Stimulated activated memory B cell treated with anti-CD40 and anti-IgM and Interleukin-4, amounts not matched to agents 10 μg/mL and 1 μg/mL and 100 μg/mL, for 72 hours (primary cell): ENCODE measurements at regions not wholly inside any gene's neighbourhood (a gene's known extent, or its start where the extent isn't known, plus 50 kb on each side); places are given as distances from the start of the nearest gene placed in this dataset.

ENCODE experiments used
- ATAC-seq: fragments of 150-1000 bp; cut with Tn5 transposase; 2 replicates; pipeline ENCODE4 v1.10.0; 2021
- H3K27ac Mint-ChIP-seq: one replicate; pipeline ENCODE4 v1.8.0; 2022; ENCODE audit warnings: mild to moderate bottlenecking, mixed read lengths
- H3K27me3 Mint-ChIP-seq: one replicate; pipeline ENCODE4 v1.8.0; 2022; ENCODE audit warnings: mixed read lengths
- H3K36me3 Mint-ChIP-seq: one replicate; pipeline ENCODE4 v1.8.0; 2022; ENCODE audit warnings: mixed read lengths
- H3K4me1 Mint-ChIP-seq: one replicate; pipeline ENCODE4 v1.8.0; 2022; ENCODE audit warnings: mixed read lengths
- H3K4me3 Mint-ChIP-seq: one replicate; pipeline ENCODE4 v1.8.0; 2022; ENCODE audit warnings: mild to moderate bottlenecking, moderate library complexity, mixed read lengths
- H3K9me3 Mint-ChIP-seq: one replicate; pipeline ENCODE4 v1.8.0; 2022; ENCODE audit warnings: mixed read lengths

DNA sequence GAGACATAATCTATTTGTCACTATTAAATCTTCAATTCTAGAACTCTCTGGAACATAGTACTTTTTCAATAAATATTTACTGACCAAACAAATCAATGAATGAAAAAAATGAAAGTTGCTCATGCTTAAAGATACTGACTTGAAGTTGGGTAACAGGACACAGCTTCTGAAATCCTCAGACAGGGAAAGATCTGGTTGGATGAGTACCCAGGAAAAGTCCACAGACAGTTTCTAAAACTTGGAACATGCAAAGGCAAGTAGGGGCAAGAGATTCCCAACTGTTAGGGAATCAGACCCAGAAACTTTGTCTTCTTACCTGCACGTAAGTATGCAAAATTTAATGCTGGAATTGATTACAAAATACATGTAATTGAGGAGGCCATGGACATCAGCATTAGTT, 366.2 kb downstream of the ACTL7B start:
- Mint-ChIP-seq H3K4me1 (no peaks in the 10 kb centered on the region), H3K36me3 (no peaks in the 10 kb centered on the region), H3K27ac (no peak overlapping the region), H3K27me3 (no peaks in the 10 kb centered on the region), H3K4me3 (no peak overlapping the region), H3K9me3 (peaks cover 12% of the 10 kb centered on the region)
- ATAC-seq: no peak

DNA sequence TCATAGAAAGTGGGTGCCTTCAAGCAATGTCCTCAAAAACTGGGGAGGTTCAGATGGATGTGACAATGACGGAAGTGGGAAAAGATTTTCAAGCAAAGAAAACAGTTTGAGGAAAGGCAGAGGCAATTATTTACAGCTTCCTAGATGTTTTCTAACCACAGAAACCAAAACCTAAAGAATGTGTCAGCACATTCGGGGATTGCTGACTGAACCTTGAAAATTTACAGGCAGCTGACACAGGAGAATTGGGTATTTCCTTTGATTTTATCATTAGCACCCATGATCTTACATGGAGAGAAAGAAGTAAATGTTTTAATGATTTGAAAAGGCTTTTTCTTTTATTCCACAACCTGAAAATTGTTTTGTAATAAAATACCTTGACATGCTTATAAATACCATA, 369.0 kb downstream of the ACTL7B start:
- no peaks in the 10 kb centered on the region for H3K4me1 Mint-ChIP-seq
- H3K9me3 Mint-ChIP-seq: peaks cover 12% of the 10 kb centered on the region
- H3K27ac Mint-ChIP-seq: no peak overlapping the region
- peaks cover 15% of the 10 kb centered on the region for H3K27me3 Mint-ChIP-seq
- no peak for ATAC-seq
- H3K36me3 Mint-ChIP-seq: no peaks in the 10 kb centered on the region
- no peak overlapping the region for H3K4me3 Mint-ChIP-seq

DNA sequence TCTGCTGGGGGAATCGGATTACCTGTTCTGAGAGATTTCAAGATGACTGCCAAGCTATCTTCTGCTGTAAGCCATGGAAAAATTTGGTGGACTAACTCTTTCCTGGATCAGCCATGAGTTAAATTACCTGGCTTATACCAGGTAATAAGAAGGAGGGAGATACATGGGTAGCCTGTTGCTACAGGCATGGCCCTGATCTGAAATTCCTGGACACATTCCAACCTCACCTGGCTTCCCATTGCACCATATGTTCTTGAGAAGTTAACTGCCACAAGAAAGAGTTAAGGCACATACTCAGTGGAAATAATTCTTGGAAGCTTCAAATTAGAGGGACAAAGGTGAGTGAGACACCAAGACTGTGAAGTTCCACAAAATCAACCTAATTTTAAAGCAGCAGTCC, 371.3 kb downstream of the ACTL7B start:
- Mint-ChIP-seq H3K4me3 (no peak overlapping the region), H3K36me3 (no peaks in the 10 kb centered on the region), H3K4me1 (no peaks in the 10 kb centered on the region), H3K27ac (no peak overlapping the region), H3K27me3 (peaks cover 15% of the 10 kb centered on the region), H3K9me3 (peaks cover 8% of the 10 kb centered on the region)
- ATAC-seq: no peak

DNA sequence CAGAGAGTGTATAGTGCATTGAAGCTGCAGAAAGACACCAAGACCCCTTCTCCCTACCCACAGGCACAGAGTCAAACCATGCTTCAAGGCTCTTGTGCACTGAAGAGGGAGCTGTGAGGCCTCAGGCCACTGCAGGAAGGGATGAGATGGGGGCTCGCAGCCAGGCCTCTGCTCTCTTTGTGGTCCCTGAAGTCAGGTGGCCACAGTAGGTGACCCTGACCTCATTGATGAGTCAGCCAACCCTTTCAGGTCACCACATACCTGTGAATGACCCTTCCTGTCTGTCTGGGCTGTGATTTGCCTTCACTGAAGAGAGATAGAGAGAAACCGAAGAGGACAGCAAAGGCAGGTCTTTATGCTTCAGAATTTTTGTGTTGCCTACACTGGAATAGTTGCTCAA, 372.1 kb downstream of the ACTL7B start:
- H3K27ac Mint-ChIP-seq: no peak overlapping the region
- H3K9me3 Mint-ChIP-seq: peaks cover 6% of the 10 kb centered on the region
- H3K4me3 Mint-ChIP-seq: no peak overlapping the region
- no peak for ATAC-seq
- H3K4me1 Mint-ChIP-seq: no peaks in the 10 kb centered on the region
- peaks cover 15% of the 10 kb centered on the region for H3K27me3 Mint-ChIP-seq
- no peaks in the 10 kb centered on the region for H3K36me3 Mint-ChIP-seq

DNA sequence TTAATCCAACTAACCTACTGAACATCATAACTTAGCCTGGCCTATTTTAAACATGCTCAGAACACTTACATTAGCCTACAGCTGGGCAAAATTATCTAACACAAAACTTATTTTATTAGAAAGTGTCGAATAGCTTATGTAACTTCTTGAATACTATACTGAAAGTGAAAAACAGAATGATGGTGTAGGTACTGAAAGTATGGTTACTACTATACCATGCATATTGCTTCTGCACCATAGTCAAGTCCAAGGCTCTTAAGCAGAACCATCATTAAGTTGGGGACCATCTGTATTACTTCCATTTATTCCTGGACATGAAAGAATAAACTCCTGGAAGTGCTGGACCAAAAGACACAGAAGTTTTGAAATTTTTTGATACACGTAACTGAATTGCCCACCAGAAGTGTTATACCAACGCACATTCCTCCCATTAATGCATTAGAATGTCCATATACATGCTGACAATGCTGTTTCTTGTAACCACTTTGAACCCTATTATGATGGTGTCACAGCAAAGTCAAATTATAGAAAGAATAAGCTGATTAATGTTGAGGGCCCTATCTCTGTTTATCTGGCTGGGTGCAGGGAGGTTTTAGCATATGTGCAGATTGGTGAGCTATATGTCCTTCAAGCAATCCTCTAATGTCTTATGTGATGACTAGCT, 375.7 kb downstream of the ACTL7B start:
- Mint-ChIP-seq H3K36me3 (no peaks in the 10 kb centered on the region), H3K4me3 (no peak overlapping the region)

DNA sequence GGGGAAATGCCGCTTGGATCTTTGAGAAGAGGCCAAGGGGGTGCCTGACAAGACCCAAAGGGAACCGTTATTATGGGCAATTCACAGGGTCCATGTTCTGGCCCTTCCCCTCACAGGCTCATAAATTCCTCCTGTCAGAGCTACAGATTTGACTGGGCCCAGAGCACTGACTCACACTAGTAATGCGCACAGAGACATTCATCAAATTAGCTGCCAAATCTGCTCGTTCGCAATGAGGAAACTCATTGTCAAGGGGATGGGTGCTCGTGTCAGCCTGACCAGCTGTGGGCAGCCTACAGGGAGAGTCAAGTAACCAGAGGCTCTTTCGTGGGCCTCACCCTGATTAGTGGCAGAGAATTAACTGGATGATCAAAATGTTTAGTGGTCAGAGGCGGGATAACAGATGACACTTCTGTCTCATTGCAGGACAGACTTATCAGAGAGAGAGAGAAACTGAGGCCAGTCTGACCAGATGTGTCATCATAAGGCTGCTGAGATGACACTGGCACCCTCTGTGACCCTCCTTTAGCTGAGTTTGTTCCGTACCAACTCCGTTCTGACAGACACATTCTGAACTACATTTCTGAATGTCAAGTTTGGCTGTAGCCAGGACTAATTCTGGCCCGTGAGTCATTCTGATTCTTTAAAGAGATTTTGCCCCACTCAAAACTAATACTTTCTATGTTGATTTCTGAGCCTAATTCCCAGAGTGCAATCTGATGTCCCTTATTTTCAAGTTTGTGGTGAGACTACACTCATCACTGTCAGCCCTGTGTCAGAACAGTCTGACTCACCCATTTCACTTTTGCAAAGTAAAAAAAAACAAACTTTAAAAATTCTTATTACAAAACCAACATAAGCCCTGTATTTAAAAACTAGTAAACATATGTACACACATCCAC, 377.1 kb downstream of the ACTL7B start:
- no peaks in the 10 kb centered on the region for H3K9me3 Mint-ChIP-seq
- peaks cover 14% of the 10 kb centered on the region for H3K27me3 Mint-ChIP-seq
- H3K4me1 Mint-ChIP-seq: no peaks in the 10 kb centered on the region
- no peaks in the 10 kb centered on the region for H3K36me3 Mint-ChIP-seq
- ATAC-seq: peak; percentile 71
- peak overlapping the region; percentile 66 for H3K27ac Mint-ChIP-seq
- no peak overlapping the region for H3K4me3 Mint-ChIP-seq

More for the DNA sequence above, 375.7 kb downstream of the ACTL7B start:
- peaks cover 15% of the 10 kb centered on the region for H3K27me3 Mint-ChIP-seq
- H3K9me3 Mint-ChIP-seq: no peaks in the 10 kb centered on the region
- ATAC-seq: no peak
- no peaks in the 10 kb centered on the region for H3K4me1 Mint-ChIP-seq
- H3K27ac Mint-ChIP-seq: no peak overlapping the region

DNA sequence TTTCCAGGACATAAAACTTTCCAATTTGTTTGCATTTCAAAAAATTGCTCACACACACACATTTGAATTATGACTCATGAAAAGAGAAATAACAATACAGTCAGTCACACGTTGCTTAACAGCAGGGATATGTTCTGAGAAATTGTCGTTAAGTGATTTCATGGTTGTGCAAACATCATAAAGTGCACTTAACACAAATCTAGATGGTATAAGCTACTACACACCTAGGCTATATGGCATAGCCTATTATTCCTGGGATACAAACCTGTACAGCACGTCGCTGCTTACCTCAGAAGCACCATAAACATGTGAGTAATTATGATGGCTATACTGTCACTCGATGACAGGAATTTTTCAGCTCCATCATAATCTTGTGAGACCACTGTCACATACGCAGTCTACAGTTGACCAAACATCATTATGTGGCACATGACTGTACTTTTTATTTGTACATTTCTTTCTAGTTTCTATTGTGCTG, 378.2 kb downstream of the ACTL7B start:
- Mint-ChIP-seq H3K27ac (no peak overlapping the region), H3K36me3 (no peaks in the 10 kb centered on the region), H3K27me3 (peaks cover 3% of the 10 kb centered on the region), H3K9me3 (no peaks in the 10 kb centered on the region), H3K4me3 (no peak overlapping the region), H3K4me1 (no peaks in the 10 kb centered on the region)
- ATAC-seq: no peak

DNA sequence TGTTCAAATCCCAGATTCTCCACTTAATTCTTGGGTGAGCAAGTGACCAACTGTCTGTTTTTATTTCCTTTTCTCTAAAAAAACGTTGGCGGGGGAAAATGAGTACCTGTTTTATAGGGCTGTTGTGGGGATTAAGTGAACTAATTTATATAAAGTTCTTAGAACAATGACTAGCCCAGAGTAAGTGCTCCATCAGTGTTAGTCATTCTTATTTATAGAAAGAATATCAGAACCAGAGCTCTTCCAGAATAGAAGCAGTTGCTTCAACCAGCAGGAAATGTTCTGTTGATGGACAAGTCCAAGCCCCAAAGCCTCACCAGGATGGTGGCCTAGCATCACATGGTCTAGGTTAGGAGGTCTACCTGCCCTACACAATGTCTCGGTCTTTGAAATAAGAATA, 379.2 kb downstream of the ACTL7B start:
- Mint-ChIP-seq H3K27ac (no peak overlapping the region), H3K36me3 (no peaks in the 10 kb centered on the region), H3K27me3 (no peaks in the 10 kb centered on the region), H3K4me1 (no peaks in the 10 kb centered on the region), H3K4me3 (no peak overlapping the region), H3K9me3 (no peaks in the 10 kb centered on the region)
- ATAC-seq: no peak

DNA sequence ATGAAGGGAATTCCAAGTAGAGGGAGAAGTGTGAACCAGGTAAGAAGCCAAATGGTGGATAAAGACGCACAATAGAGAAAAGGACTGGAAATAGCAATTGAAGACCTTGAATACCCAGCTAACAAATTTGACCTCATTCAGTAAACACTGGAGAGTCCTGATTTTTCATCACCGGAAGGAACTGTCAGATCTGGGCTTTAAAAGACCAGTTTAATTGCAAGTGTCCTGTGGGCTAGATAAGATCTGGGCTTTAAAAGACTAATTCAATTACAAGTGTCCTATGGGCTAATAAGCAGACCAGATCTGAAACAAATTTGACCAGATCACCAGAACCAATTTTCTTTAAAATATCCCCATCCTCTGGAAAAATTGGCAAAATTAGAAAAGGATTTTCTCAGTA, 380.0 kb downstream of the ACTL7B start:
- Mint-ChIP-seq H3K27me3 (no peaks in the 10 kb centered on the region), H3K27ac (no peak overlapping the region)

DNA sequence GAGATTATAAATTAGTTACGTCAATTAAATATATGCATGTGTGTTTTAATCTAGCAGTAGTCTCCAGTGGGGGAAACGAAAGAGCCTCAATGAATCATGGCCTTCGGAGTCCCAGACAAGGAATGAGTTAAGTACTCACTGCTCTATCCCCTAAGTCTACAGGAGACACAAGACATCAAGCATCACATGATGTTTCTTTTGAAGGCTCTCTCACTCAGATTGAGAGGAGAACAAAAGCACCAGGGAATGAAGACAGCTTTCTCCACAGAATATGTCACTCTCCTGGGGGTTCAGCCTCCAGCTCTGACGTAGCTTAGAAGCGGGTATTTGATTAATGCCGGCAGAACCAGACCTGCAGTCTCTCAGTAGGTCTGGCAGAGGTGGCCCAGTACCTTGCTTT, 381.4 kb downstream of the ACTL7B start:
- H3K36me3 Mint-ChIP-seq: no peaks in the 10 kb centered on the region
- H3K4me1 Mint-ChIP-seq: no peaks in the 10 kb centered on the region
- no peaks in the 10 kb centered on the region for H3K27me3 Mint-ChIP-seq
- ATAC-seq: no peak
- no peak overlapping the region for H3K4me3 Mint-ChIP-seq
- H3K9me3 Mint-ChIP-seq: no peaks in the 10 kb centered on the region
- no peak overlapping the region for H3K27ac Mint-ChIP-seq

More for the DNA sequence above, 380.0 kb downstream of the ACTL7B start:
- ATAC-seq: no peak
- Mint-ChIP-seq H3K9me3 (no peaks in the 10 kb centered on the region), H3K4me3 (no peak overlapping the region), H3K36me3 (no peaks in the 10 kb centered on the region), H3K4me1 (no peaks in the 10 kb centered on the region)

DNA sequence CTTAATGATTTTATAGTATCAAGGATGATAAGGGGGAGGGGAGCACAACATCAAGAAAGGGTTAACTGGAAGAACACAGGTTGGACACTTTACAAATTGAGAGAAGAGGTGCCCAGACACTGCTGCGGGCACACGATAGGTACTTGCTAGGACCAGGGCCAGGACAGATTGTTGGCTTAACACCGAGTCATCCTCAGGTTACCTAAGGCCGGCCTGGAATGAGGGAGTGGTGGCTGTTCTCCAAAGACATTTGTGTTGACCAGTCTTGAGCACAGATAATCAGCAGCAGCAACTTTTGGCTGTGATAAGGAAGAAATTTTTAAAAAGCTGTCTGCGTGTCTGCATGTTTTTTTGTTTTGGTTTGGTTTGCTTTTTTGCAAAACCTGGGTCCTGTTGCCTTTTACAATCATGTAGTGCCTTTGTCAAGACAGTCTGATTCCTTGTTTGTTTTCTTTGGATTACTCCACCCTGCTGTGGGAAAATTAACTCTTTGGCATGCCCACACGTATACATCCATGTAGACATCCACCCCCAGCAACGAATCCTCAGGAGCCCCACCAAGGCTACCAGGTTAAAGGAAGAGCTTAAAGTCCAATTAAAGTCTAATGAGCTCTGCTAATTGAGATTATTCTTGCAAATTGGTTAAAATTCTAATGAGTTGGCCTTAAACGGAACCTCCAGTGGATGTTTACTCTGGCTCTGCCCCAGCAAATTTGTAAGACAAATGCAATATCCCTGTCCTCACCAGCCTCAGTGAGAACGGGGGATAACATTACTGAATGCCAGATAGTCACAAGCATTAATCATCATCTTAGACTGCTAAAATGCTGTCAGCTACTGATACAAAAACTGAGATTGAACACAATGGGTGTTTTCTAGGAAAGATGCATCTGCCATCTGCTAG, 382.3 kb downstream of the ACTL7B start:
- no peaks in the 10 kb centered on the region for H3K9me3 Mint-ChIP-seq
- no peak for ATAC-seq
- no peaks in the 10 kb centered on the region for H3K27me3 Mint-ChIP-seq
- H3K27ac Mint-ChIP-seq: no peak overlapping the region
- H3K4me3 Mint-ChIP-seq: no peak overlapping the region
- no peaks in the 10 kb centered on the region for H3K36me3 Mint-ChIP-seq
- no peaks in the 10 kb centered on the region for H3K4me1 Mint-ChIP-seq

DNA sequence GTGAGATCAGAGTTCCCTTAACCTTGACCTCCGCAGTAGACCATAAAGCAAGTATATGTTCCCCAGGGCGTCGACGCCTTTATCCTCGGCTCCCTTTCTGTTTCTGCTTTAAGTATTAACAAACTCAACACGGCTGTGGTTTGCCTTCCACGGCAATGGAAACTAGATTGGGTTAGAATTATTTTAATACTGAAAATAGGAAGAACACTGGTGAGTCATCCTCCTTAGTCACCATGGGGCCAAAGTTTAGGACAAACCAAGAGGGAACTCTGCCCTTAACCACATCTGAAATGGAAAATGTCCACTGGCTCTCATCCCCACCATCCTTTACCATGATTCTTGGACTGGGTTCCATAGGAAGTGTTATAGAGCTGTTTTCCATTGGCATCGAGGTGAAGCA, 386.1 kb downstream of the ACTL7B start:
- no peaks in the 10 kb centered on the region for H3K27me3 Mint-ChIP-seq
- no peak overlapping the region for H3K4me3 Mint-ChIP-seq
- no peak for ATAC-seq
- H3K9me3 Mint-ChIP-seq: peaks cover 2% of the 10 kb centered on the region
- H3K36me3 Mint-ChIP-seq: no peaks in the 10 kb centered on the region
- H3K4me1 Mint-ChIP-seq: no peaks in the 10 kb centered on the region
- no peak overlapping the region for H3K27ac Mint-ChIP-seq

DNA sequence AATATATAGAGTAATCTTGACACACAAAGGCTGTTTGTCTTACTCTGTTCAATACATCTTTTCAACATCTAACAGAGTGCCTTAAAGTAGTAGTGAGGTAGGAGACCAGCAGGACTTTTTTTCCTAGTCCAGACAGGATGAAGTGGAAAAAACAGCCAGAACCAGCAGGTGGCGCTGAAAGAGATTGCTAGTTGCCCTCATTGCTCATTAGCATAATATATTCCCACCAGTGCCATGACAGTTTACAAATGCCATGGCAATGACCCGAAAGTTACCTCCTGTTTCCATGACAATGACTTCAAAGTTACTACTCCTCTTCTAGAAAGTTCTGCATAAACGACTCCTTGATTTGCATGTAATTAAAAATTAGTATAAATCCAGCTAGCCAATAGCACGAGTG, 387.4 kb downstream of the ACTL7B start:
- Mint-ChIP-seq H3K36me3 (no peaks in the 10 kb centered on the region), H3K4me1 (no peaks in the 10 kb centered on the region), H3K9me3 (peaks cover 2% of the 10 kb centered on the region), H3K27ac (no peak overlapping the region), H3K27me3 (no peaks in the 10 kb centered on the region), H3K4me3 (no peak overlapping the region)
- no peak for ATAC-seq

DNA sequence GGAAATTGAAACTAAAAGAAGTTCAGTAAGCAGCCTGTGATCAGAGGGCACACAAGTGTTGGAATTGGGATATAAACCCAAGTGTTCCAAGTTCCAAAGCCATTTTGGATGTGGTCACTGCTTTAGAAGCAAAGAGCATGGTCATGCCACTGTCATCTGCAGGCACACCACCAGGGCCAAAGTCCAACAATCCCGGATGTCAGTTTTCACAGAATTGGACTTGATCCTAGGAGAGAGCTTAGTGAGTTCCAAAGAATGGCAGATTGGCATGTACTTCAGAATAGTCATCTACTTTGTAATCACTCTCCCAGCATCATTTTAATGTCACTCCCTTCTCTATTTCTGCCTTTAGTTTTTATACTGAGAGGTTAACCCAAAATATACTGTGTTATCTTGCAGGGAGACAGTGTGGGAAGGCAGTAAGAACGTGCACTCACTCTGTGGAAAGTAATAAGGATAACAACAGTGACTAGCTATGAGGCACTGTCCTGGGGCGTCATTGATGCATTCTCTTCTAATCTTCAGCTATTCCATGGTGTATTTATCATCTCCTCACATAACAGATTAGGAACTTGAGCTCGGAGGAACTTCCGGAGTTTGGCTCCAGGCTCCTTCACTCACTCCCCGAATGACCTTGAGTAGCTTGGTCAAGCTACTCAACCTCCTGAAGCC, 388.0 kb downstream of the ACTL7B start:
- no peak overlapping the region for H3K4me3 Mint-ChIP-seq
- peaks cover 2% of the 10 kb centered on the region for H3K9me3 Mint-ChIP-seq
- H3K27me3 Mint-ChIP-seq: no peaks in the 10 kb centered on the region
- no peaks in the 10 kb centered on the region for H3K4me1 Mint-ChIP-seq
- H3K36me3 Mint-ChIP-seq: no peaks in the 10 kb centered on the region
- no peak for ATAC-seq
- no peak overlapping the region for H3K27ac Mint-ChIP-seq

DNA sequence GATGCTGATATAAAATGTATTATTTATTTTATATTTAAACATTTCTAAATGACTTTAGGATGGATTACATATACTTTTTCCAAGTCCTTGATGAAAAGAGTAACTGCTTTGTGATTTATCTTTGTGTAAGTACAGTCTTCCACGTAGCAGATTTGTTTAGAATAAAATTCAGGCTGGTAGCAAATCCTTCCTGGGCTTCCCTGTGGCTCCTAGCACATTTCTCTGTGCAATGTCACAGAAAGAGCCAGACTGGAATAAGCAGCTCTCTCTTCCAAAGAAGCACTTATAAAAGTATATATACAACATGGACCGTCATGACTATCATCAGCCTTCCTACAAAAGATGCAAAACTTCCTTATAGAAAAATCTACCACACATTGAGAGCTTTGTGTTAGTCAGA, 388.6 kb downstream of the ACTL7B start:
- Mint-ChIP-seq H3K4me3 (no peak overlapping the region), H3K27me3 (no peaks in the 10 kb centered on the region), H3K4me1 (no peaks in the 10 kb centered on the region), H3K9me3 (peaks cover 2% of the 10 kb centered on the region), H3K36me3 (no peaks in the 10 kb centered on the region), H3K27ac (no peak overlapping the region)
- ATAC-seq: no peak
